ENCODE measurements at regions not wholly inside any gene's neighbourhood (a gene's known extent, or its start where the extent isn't known, plus 50 kb on each side); places are given as distances from the start of the nearest gene placed in this dataset.
"Not testable (repeated sequence)": the region's sequence is repeated elsewhere in the genome, so short reads cannot be mapped to it uniquely, and the experiment has no call there.

DNA sequence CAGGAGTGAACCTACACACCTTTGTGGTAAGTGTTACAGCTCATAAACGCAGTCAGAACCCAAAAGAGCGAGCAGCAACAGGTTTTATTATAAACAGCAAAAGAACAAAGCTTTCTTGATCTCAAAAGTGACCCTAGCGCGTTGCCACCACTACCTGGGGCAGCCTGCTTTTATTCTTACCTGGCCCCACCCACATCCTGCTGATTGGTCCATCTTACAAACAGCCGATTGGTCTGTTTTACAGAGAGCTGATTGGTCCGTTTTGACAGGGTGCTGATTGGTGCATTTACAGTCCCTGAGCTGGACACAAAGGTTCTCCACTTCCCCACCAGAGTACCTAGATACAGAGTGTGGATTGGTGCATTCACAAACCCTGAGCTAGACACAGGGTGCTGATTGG lies 143.1 kb downstream of the ARRDC4 start:
- in situ Hi-C loops (cut with HindIII; ENCODE audit: low sequenced_read_pairs): no loop called here
- TF ChIP-seq, protein P1, sequence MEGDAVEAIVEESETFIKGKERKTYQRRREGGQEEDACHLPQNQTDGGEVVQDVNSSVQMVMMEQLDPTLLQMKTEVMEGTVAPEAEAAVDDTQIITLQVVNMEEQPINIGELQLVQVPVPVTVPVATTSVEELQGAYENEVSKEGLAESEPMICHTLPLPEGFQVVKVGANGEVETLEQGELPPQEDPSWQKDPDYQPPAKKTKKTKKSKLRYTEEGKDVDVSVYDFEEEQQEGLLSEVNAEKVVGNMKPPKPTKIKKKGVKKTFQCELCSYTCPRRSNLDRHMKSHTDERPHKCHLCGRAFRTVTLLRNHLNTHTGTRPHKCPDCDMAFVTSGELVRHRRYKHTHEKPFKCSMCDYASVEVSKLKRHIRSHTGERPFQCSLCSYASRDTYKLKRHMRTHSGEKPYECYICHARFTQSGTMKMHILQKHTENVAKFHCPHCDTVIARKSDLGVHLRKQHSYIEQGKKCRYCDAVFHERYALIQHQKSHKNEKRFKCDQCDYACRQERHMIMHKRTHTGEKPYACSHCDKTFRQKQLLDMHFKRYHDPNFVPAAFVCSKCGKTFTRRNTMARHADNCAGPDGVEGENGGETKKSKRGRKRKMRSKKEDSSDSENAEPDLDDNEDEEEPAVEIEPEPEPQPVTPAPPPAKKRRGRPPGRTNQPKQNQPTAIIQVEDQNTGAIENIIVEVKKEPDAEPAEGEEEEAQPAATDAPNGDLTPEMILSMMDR (IDR thresholded peaks at IDR 0.05; ENCODE audit: low read depth, low read length, missing control alignments): no peak
- no peak overlapping the region for H3K4me3 ChIP-seq (ENCODE audit: low read depth, low read length)
- DNase-seq (ENCODE audit: low read depth): no peak

DNA sequence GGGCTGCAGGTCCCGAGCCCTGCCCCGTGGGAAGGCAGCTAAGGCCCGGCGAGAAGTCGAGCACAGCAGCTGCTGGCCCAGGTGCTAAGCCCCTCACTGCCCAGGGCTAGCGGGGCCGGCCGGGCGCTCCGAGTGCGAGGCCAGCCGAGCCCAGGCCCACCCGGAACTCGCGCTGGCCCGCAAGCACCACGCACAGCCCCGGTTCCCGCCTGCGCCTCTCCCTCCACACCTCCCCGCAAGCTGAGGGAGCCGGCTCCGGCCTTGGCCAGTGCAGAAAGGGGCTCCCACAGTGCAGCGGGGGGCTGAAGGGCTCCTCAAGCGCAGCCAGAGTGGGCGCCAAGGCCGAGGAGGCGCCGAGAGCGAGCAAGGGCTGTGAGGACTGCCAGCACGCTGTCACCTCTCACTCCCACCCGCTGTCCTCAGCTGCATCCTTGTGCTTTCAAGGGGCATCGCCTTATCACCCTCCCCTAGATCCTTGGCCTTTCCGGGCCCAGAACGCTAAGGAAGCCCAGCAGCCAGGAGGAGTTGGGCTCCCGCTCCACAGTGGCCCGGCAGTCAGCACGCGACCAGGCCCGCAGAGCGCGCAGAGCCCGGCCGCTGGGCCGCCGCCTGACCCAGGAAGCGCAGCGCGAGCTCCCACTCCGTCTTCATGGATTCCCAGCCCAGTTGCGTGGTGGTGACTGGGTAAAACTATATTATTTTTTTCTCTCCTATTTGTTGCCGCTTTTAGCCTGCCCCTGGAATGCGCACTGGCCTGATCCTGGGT lies 144.1 kb downstream of the ARRDC4 start:
- DNase-seq (ENCODE audit: low read depth); H3K4me3 ChIP-seq (ENCODE audit: low read depth, low read length); in situ Hi-C loops (cut with HindIII; ENCODE audit: low sequenced_read_pairs): not testable (repeated sequence)

DNA sequence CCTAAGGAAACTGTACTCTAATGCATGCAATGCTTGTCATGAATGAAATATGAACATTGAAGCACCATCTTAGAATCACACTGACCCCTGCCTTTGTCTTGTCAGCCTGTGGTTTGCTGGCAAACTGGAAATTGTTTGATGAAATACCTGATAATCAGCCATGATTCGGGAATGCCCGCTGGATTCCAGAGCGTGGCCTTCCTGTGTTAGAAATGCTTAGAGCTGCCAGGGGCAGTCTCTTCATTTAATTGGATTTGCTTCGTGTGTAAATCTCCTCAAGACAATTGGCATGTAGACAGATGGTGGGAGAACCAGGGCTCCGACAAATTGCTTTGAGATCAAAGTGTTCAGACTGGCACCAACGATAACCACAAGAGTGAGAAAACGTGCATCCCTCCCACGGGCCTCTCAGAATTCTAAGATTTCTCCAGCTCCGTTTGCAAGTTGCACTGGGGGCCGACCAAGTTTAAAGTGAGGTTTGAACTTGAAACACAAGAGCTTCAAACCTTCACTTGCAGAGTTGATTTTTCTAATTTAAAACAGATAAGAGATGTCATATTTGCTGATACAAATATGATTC lies 146.2 kb downstream of the ARRDC4 start:
- H3K4me3 ChIP-seq (ENCODE audit: low read depth, low read length); DNase-seq (ENCODE audit: low read depth); in situ Hi-C loops (cut with HindIII; ENCODE audit: low sequenced_read_pairs): not testable (repeated sequence)

DNA sequence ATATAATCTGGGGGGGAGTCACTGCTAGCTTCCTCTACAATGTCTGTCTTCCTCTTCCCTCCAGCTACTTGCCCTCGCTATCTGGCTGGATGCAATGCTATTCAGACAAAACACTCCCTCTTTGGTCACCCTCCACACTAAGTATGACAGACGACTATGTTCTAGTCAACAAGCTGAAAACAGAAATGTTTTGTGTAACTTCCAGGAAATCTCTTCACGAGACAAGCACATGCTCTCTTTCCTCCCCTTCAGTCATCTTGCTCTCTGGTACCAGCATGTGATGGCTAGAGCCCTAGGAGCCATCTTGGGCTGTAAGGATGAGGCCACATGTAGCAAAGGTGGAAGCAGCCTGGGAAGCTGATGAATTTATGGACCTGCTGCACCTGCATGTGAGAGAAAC lies 151.3 kb downstream of the ARRDC4 start:
- no peak for DNase-seq (ENCODE audit: low read depth)
- in situ Hi-C loops (cut with HindIII; ENCODE audit: low sequenced_read_pairs): no loop called here
- TF ChIP-seq, protein P1 (IDR thresholded peaks at IDR 0.05; ENCODE audit: low read depth, low read length, missing control alignments): no peak
- no peak overlapping the region for H3K4me3 ChIP-seq (ENCODE audit: low read depth, low read length)

DNA sequence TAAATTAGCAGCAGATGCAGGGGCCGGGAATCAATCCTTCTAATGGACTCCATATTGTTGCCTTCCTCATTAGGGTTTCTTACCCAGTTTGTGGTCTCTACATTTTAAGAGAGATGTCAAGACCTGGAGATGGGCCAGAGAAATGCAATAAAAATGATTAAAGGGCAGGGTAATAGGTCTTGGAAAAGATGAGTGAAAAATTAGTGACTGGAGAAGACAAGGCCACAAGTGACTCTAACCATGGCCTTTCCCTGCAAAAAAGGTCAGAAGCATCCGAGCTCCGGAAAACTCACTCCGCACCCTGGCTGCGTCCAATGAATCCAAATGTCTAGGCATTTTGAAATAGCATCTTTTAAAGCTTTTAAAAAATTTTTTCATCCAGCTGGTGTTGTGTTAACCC lies 152.8 kb downstream of the ARRDC4 start:
- in situ Hi-C loops (cut with HindIII; ENCODE audit: low sequenced_read_pairs): no loop called here
- TF ChIP-seq, protein P1 (IDR thresholded peaks at IDR 0.05; ENCODE audit: low read depth, low read length, missing control alignments): no peak
- DNase-seq (ENCODE audit: low read depth): no peak
- no peak overlapping the region for H3K4me3 ChIP-seq (ENCODE audit: low read depth, low read length)

DNA sequence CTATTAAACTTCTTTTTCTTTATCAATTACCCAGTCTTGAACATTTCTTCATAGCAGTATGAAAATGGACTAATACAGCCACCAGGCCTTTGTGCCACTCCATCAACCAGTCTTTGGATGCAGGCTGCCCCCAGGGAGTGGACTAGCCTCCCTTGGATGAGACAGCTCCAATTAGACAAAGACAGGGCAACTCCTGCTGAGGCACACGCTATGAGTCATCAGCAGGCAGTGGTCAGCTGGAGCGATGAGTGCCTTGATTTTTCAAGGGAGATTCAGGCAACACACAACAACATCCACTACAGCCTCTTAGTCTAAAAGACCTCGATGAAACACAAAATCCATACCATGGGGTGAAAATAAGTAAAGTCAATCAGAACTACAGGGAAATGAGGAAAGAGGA lies 160.1 kb downstream of the ARRDC4 start:
- in situ Hi-C loops (cut with HindIII; ENCODE audit: low sequenced_read_pairs): no loop called here
- DNase-seq (ENCODE audit: low read depth): no peak

DNA sequence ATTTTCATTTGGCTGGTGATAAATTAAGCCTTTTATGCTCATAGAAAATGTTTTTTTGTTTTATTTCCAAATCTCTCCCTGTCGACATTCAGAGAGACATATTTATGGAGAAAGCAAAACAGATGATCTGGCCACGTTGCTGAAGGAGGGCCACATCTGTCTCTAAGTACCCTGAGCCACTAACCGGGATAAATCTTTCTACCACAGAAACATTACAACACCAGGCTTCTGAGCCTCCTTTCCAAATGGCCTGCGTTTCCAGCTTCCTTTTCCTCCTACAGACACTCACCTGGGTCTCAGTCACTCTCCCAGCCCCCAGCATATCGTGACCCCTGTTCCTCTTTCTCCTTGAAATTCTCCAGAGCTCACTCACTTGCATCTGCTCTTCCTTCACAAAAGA lies 161.0 kb downstream of the ARRDC4 start:
- in situ Hi-C loops (cut with HindIII; ENCODE audit: low sequenced_read_pairs): no loop called here
- TF ChIP-seq, protein P1 (IDR thresholded peaks at IDR 0.05; ENCODE audit: low read depth, low read length, missing control alignments): no peak
- no peak for DNase-seq (ENCODE audit: low read depth)
- no peak overlapping the region for H3K4me3 ChIP-seq (ENCODE audit: low read depth, low read length)

More for the DNA sequence above, 160.1 kb downstream of the ARRDC4 start:
- no peak overlapping the region for H3K4me3 ChIP-seq (ENCODE audit: low read depth, low read length)
- TF ChIP-seq, protein P1 (IDR thresholded peaks at IDR 0.05; ENCODE audit: low read depth, low read length, missing control alignments): no peak
